Natural killer cell (primary cell): ENCODE measurements at regions not wholly inside any gene's neighbourhood (a gene's known extent, or its start where the extent isn't known, plus 50 kb on each side); places are given as distances from the start of the nearest gene placed in this dataset.

Experiments
- ATAC-seq, 3 donors: fragments of 150-1000 bp in 2 of 3; fragments of 200-7000 bp in 1 of 3; cut with Tn5 transposase; 1 replicate in 1 of 3; 2 replicates in 2 of 3; pipeline ENCODE4 v1.10.0; 2021; ENCODE audit warnings: mild to moderate bottlenecking in 2 of 3, moderate library complexity in 2 of 3
- DNase-seq, 2 donors: peaks; one replicate each; pipeline versions ENCODE4 v3.0.0 to v3.0.0-alpha.2; 2013 to 2021; ENCODE audit warnings: mixed read lengths in 1 of 2
- H3K27ac ChIP-seq: one replicate; pipeline ENCODE4 v1.5.1; 2013; ENCODE audit warnings: mild to moderate bottlenecking, low read length
- H3K27me3 ChIP-seq: one replicate; pipeline ENCODE4 v1.6.1; 2013; ENCODE audit warnings: low read length; ENCODE audit not compliant: control insufficient read depth, insufficient read depth
- H3K36me3 ChIP-seq: one replicate; pipeline ENCODE4 v1.6.1; 2013; ENCODE audit warnings: low read length; ENCODE audit not compliant: control insufficient read depth, insufficient read depth
- H3K4me1 ChIP-seq: one replicate; pipeline ENCODE4 v1.6.1; 2013; ENCODE audit warnings: low read length; ENCODE audit not compliant: control insufficient read depth, insufficient read depth
- H3K4me3 ChIP-seq: one replicate; pipeline ENCODE4 v1.5.1; 2013; ENCODE audit warnings: low read length
- H3K9me3 ChIP-seq: one replicate; pipeline ENCODE4 v1.6.1; 2013; ENCODE audit warnings: low read length; ENCODE audit not compliant: control insufficient read depth, insufficient read depth
- H3K27ac Mint-ChIP-seq, 2 donors: one replicate each; pipeline ENCODE4 v1.8.0; 2022; ENCODE audit warnings: mild to moderate bottlenecking in 2 of 2, mixed read lengths in 2 of 2, moderate library complexity in 1 of 2
- H3K27me3 Mint-ChIP-seq, 2 donors: one replicate each; pipeline ENCODE4 v1.8.0; 2022; ENCODE audit warnings: low read depth in 2 of 2, mixed read lengths in 2 of 2
- H3K36me3 Mint-ChIP-seq: one replicate; pipeline ENCODE4 v1.8.0; 2022; ENCODE audit warnings: mixed read lengths
- H3K4me1 Mint-ChIP-seq, 2 donors: one replicate each; pipeline ENCODE4 v1.8.0; 2022; ENCODE audit warnings: mixed read lengths in 2 of 2
- H3K4me3 Mint-ChIP-seq: one replicate; pipeline ENCODE4 v1.8.0; 2022; ENCODE audit warnings: mild to moderate bottlenecking, moderate library complexity, mixed read lengths
- H3K9me3 Mint-ChIP-seq, 2 donors: one replicate each; pipeline ENCODE4 v1.8.0; 2022; ENCODE audit warnings: mixed read lengths in 2 of 2
- CTCF ChIP-seq: fragments of 200-600 bp; IDR thresholded peaks from one replicate; pipeline ENCODE4 v1.8.0; 2022; ENCODE audit warnings: antibody characterized with exemption
- WGBS: methylation state at CpG from one replicate; pipeline ENCODE4 v1.1.7; 2013; ENCODE audit warnings: missing lambda C conversion rate; ENCODE audit not compliant: insufficient coverage; 5-methylcytosine and 5-hydroxymethylcytosine counted together
- intact Hi-C: fragments of 100-400 bp; cut with micrococcal nuclease; formaldehyde crosslinking; loops from one replicate; pipeline ENCODE4 v1.14.2; 2022

GRCh38 chr19:30694156-30694755 lies 322.1 kb downstream of the ZNF536 start:
- ATAC-seq (no peak), DNase-seq (no peak)
- no peaks in the 10 kb centered on the region for H3K36me3 Mint-ChIP-seq
- 81% methylated on average over 4 of the region's 4 CpGs for WGBS
- no peak overlapping the region for H3K4me3 Mint-ChIP-seq
- H3K27me3 Mint-ChIP-seq = peaks cover 27 to 55% of the 10 kb centered on the region in 2 donors
- H3K4me1 ChIP-seq = no peaks in the 10 kb centered on the region
- H3K4me3 ChIP-seq = no peak overlapping the region
- no peaks in the 10 kb centered on the region for H3K36me3 ChIP-seq
- H3K9me3 Mint-ChIP-seq = no peaks in the 10 kb centered on the region
- intact Hi-C loops = no loop called here
- no peak for TF ChIP-seq CTCF
- no peaks in the 10 kb centered on the region for H3K9me3 ChIP-seq
- no peak overlapping the region for H3K27ac ChIP-seq
- no peaks in the 10 kb centered on the region for H3K27me3 ChIP-seq
- H3K4me1 Mint-ChIP-seq = peaks cover 0 to 18% of the 10 kb centered on the region in 2 donors
- H3K27ac Mint-ChIP-seq = no peak overlapping the region

DNA sequence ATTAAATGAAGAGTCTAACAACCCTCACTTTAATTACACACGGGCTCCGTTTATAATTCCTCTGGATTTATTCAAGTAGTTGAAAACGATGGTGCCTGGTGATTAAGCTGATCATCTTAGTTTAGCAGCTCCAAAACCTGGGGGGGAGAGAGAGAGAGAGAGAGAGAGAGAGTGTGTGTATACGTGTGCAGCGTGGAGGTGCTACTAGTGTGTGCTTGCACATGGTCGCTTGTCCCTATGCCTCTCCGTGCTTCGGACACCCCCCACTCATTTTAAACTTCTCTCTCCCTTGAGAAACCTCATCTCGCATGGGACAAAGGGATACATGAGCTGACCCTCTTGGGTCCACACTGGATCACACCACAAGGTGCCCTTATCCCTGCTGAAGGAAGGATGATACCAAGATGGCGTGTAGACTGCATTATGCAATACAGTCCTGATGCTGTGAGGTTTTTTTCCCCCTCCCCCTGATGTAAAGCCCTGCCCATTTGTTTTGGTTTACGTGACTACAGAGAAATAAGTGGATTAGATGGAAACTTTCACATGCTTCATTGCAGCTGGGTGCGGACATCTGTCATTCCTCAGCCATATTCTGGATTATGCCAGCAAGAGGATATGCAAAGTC lies 320.8 kb downstream of the ZNF536 start:
- H3K27ac Mint-ChIP-seq = no peak overlapping the region
- peaks cover 33 to 67% of the 10 kb centered on the region in 2 donors for H3K27me3 Mint-ChIP-seq
- no peaks in the 10 kb centered on the region for H3K9me3 Mint-ChIP-seq
- no peak overlapping the region for H3K4me3 Mint-ChIP-seq
- H3K36me3 Mint-ChIP-seq = no peaks in the 10 kb centered on the region
- Histone ChIP-seq H3K9me3 (no peaks in the 10 kb centered on the region), H3K27me3 (no peaks in the 10 kb centered on the region), H3K27ac (no peak overlapping the region), H3K4me1 (no peaks in the 10 kb centered on the region), H3K36me3 (no peaks in the 10 kb centered on the region), H3K4me3 (no peak overlapping the region)
- ATAC-seq (no peak), DNase-seq (no peak)
- WGBS = 69% methylated on average over 10 of the region's 12 CpGs
- H3K4me1 Mint-ChIP-seq = peaks cover 0 to 18% of the 10 kb centered on the region in 2 donors
- intact Hi-C loops = no loop called here
- no peak for TF ChIP-seq CTCF

GRCh38 chr19:30692181-30692811 lies 320.1 kb downstream of the ZNF536 start:
- Mint-ChIP-seq H3K4me1 (peaks cover 0 to 18% of the 10 kb centered on the region in 2 donors), H3K27ac (no peak overlapping the region), H3K36me3 (no peaks in the 10 kb centered on the region), H3K27me3 (peaks cover 35 to 74% of the 10 kb centered on the region in 2 donors), H3K4me3 (no peak overlapping the region), H3K9me3 (no peaks in the 10 kb centered on the region)
- Histone ChIP-seq H3K27me3 (no peaks in the 10 kb centered on the region), H3K4me1 (no peaks in the 10 kb centered on the region), H3K4me3 (no peak overlapping the region), H3K36me3 (no peaks in the 10 kb centered on the region), H3K27ac (no peak overlapping the region), H3K9me3 (no peaks in the 10 kb centered on the region)
- intact Hi-C loops = no loop called here
- TF ChIP-seq CTCF = no peak
- ATAC-seq (no peak), DNase-seq (no peak)
- WGBS = 19% methylated on average over 18 of the region's 21 CpGs
